MM.1S (cell line): ENCODE measurements at regions not wholly inside any gene's neighbourhood (a gene's known extent, or its start where the extent isn't known, plus 50 kb on each side); places are given as distances from the start of the nearest gene placed in this dataset.

Experiments used
- DNase-seq: peaks from one replicate; pipeline ENCODE4 v3.0.0-alpha.2; 2015
- H2AFZ ChIP-seq: fragments of 300-600 bp; sonication (generic); 2 replicates; pipeline ENCODE4 v1.6.0; 2016; ENCODE audit warnings: antibody characterized with exemption, low read length
- H3F3A ChIP-seq: fragments of 300-600 bp; sonication (generic); 2 replicates; pipeline ENCODE4 v1.6.1; 2016; ENCODE audit warnings: mild to moderate bottlenecking, antibody characterized with exemption, low read length, moderate library complexity, mixed read lengths; ENCODE audit not compliant: insufficient read depth
- H3K27ac ChIP-seq: fragments of 300-600 bp; sonication (generic); 2 replicates; pipeline ENCODE4 v1.5.1; 2016; ENCODE audit warnings: mild to moderate bottlenecking, low read length
- H3K27me3 ChIP-seq: fragments of 300-600 bp; sonication (generic); replicated peaks from 2 replicates; pipeline ENCODE4 v1.6.0; 2016; ENCODE audit warnings: low read length; ENCODE audit not compliant: insufficient read depth
- H3K36me3 ChIP-seq: fragments of 300-600 bp; sonication (generic); replicated peaks from 2 replicates; pipeline ENCODE4 v1.6.1; 2016; ENCODE audit warnings: mild to moderate bottlenecking, low read length, mixed read lengths; ENCODE audit not compliant: insufficient read depth
- H3K4me1 ChIP-seq: fragments of 300-600 bp; sonication (generic); 2 replicates; pipeline ENCODE4 v1.6.1; 2016; ENCODE audit warnings: low read length, mixed read lengths
- H3K4me2 ChIP-seq: fragments of 300-600 bp; sonication (generic); 2 replicates; pipeline ENCODE4 v1.6.0; 2016; ENCODE audit warnings: low read depth, low read length
- H3K4me3 ChIP-seq: fragments of 300-600 bp; sonication (generic); 2 replicates; pipeline ENCODE4 v1.5.1; 2016; ENCODE audit warnings: low read length, mixed read lengths
- H3K79me2 ChIP-seq: fragments of 300-600 bp; sonication (generic); 2 replicates; pipeline ENCODE4 v1.6.1; 2016; ENCODE audit warnings: mixed run types, low read length, mixed read lengths
- H3K9ac ChIP-seq: fragments of 300-600 bp; sonication (generic); 2 replicates; pipeline ENCODE4 v1.6.1; 2016; ENCODE audit warnings: low read length, mixed read lengths
- H3K9me2 ChIP-seq: fragments of 300-600 bp; sonication (generic); replicated peaks from 2 replicates; pipeline ENCODE4 v1.6.1; 2016; ENCODE audit warnings: mild to moderate bottlenecking, low read length, mixed read lengths; ENCODE audit not compliant: insufficient read depth
- H3K9me3 ChIP-seq: fragments of 300-600 bp; sonication (generic); replicated peaks from 2 replicates; pipeline ENCODE4 v1.6.1; 2016; ENCODE audit warnings: mild to moderate bottlenecking, low read length, mixed read lengths; ENCODE audit not compliant: insufficient read depth
- H4K20me1 ChIP-seq: fragments of 300-600 bp; sonication (generic); 2 replicates; pipeline ENCODE4 v1.6.1; 2016; ENCODE audit warnings: mild to moderate bottlenecking, low read length, moderate library complexity, mixed read lengths; ENCODE audit not compliant: insufficient read depth
- CTCF ChIP-seq: fragments of 300-600 bp; sonication (generic); IDR thresholded peaks from 2 replicates; pipeline ENCODE4 v1.5.1; 2016; ENCODE audit warnings: antibody characterized with exemption, low read length, mixed read lengths
- EZH2 ChIP-seq: fragments of 300-600 bp; sonication (generic); optimal IDR thresholded peaks from 2 replicates; pipeline ENCODE3; 2017; ENCODE audit warnings: low read depth, mild to moderate bottlenecking, antibody characterized with exemption, low read length, mixed read lengths
- EZH2phosphoT487 ChIP-seq: fragments of 300-600 bp; sonication (generic); IDR thresholded peaks from 2 replicates; pipeline ENCODE4 v1.6.1; 2018; ENCODE audit warnings: antibody characterized with exemption, low read length

DNA sequence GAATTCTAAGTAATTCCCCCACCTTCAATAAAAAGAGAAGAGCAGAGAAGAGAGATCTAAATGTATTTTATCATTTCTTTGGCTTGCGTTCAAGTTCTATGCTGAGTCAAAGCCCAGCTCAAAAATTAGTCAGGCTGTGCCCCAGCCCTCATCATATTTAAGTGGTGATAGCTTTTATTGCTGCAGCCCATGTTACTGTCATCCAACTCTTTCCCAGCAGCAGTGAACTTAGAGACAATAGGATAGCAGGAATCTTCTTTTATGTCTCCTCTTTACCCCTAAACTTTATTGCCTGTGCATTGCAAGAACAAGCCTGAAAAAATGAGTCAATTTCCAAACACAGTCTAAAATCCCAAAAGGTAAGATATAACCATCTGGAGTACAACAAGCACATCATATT, 1599.3 kb upstream of the PIK3C3 start:
- Histone ChIP-seq H2AFZ (no peak overlapping the region), H3K4me2 (no peak overlapping the region), H3K4me1 (no peaks in the 10 kb centered on the region), H3K9ac (no peak overlapping the region), H3K9me2 (no peaks in the 10 kb centered on the region), H3K27me3 (no peaks in the 10 kb centered on the region), H4K20me1 (no peaks in the 10 kb centered on the region), H3K4me3 (no peak overlapping the region), H3F3A (no peaks in the 10 kb centered on the region), H3K79me2 (no peaks in the 10 kb centered on the region), H3K27ac (no peak overlapping the region), H3K36me3 (no peaks in the 10 kb centered on the region), H3K9me3 (no peaks in the 10 kb centered on the region)
- DNase-seq = no peak
- TF ChIP-seq EZH2 (no peak), EZH2phosphoT487 (no peak), CTCF (no peak)

- H3F3A ChIP-seq = no peaks in the 10 kb centered on the region
- H2AFZ ChIP-seq = no peak overlapping the region
- no peak overlapping the region for H3K9ac ChIP-seq
- H3K4me2 ChIP-seq = no peak overlapping the region
- no peaks in the 10 kb centered on the region for H3K9me3 ChIP-seq
- H3K4me3 ChIP-seq = no peak overlapping the region
- no peaks in the 10 kb centered on the region for H3K4me1 ChIP-seq
- H4K20me1 ChIP-seq = no peaks in the 10 kb centered on the region
- no peak for TF ChIP-seq EZH2
- no peak for TF ChIP-seq CTCF
- no peak for TF ChIP-seq EZH2phosphoT487
- no peaks in the 10 kb centered on the region for H3K36me3 ChIP-seq
- DNase-seq = no peak
- H3K27me3 ChIP-seq = no peaks in the 10 kb centered on the region
- H3K79me2 ChIP-seq = no peaks in the 10 kb centered on the region
- H3K27ac ChIP-seq = no peak overlapping the region
- no peaks in the 10 kb centered on the region for H3K9me2 ChIP-seq
Observed at GRCh38 chr18:40348196-40348595, 1606.8 kb upstream of the PIK3C3 start.

DNA sequence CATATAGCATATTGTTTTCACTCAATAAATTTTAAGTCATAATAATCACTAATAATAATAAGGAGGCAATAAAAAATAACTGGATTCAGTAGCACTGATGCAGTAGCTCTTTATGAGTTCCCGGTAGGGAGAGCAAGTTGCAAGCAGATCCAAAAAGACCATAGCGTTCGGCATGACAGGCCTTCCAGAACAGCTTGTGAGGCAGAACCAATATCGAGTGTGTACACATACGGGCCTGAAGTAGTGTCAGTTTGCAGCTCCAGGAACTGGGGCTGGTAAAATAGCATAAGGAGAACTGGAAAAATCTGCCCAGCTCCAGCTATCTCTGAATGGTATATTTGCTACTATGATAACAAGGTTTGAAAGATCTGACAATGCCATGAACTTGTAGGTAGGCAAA, 1607.8 kb upstream of the PIK3C3 start:
- H3K9me3 ChIP-seq = no peaks in the 10 kb centered on the region
- DNase-seq = no peak

More for the DNA sequence above, 1607.8 kb upstream of the PIK3C3 start:
- Histone ChIP-seq H3K27me3 (no peaks in the 10 kb centered on the region), H3F3A (no peaks in the 10 kb centered on the region), H3K4me1 (no peaks in the 10 kb centered on the region), H4K20me1 (no peaks in the 10 kb centered on the region), H3K4me2 (no peak overlapping the region), H3K9ac (no peak overlapping the region), H3K4me3 (no peak overlapping the region), H2AFZ (no peak overlapping the region), H3K36me3 (no peaks in the 10 kb centered on the region), H3K9me2 (no peaks in the 10 kb centered on the region), H3K27ac (no peak overlapping the region), H3K79me2 (no peaks in the 10 kb centered on the region)
- TF ChIP-seq EZH2 = no peak
- no peak for TF ChIP-seq CTCF
- no peak for TF ChIP-seq EZH2phosphoT487
